H1 (cell line): ENCODE measurements at regions not wholly inside any gene's neighbourhood (a gene's known extent, or its start where the extent isn't known, plus 50 kb on each side); places are given as distances from the start of the nearest gene placed in this dataset.

ENCODE experiments used
- CTCF ChIA-PET: fragments of 300-600 bp; sonication (Branson Sonifier 250); formaldehyde crosslinking; loops from one replicate; lab custom pipeline; 2021; ENCODE audit not compliant: partially characterized antibody; lab: Charles Lee
- POLR2A ChIA-PET: fragments of 300-600 bp; sonication (Branson Sonifier 250); formaldehyde crosslinking; loops from one replicate; lab custom pipeline; 2021; ENCODE audit warnings: inconsistent platforms; ENCODE audit not compliant: partially characterized antibody; lab: Charles Lee
- DNase-seq, 2 experiments: peaks; one replicate each; pipeline versions ENCODE4 v3.0.0 to v3.0.0-alpha.2; 2010 to 2022; ENCODE audit warnings: low spot score in 2 of 2, low read depth in 1 of 2, mixed read lengths in 1 of 2
- FAIRE-seq: peaks from 2 replicates; lab custom pipeline; 2011; peaks lifted over from hg19 to GRCh38; lab: Jason Lieb, UNC
- H2AFZ ChIP-seq: 2 replicates; pipeline ENCODE4 v1.8.1; 2012; ENCODE audit warnings: low read length, inconsistent platforms
- H2AK5ac ChIP-seq: 2 replicates; pipeline ENCODE4 v1.6.1; 2013; ENCODE audit warnings: low read depth, low read length
- H2BK120ac ChIP-seq: replicated peaks from 2 replicates; pipeline ENCODE3; 2013; ENCODE audit warnings: low read depth, low read length, inconsistent platforms
- H2BK12ac ChIP-seq: 2 replicates; pipeline ENCODE4 v1.6.1; 2013; ENCODE audit warnings: low read depth, low read length
- H2BK15ac ChIP-seq: 2 replicates; pipeline ENCODE4 v1.6.1; 2013; ENCODE audit warnings: low read length
- H2BK20ac ChIP-seq: 2 replicates; pipeline ENCODE4 v1.6.1; 2013; ENCODE audit warnings: low read length
- H2BK5ac ChIP-seq: 2 replicates; pipeline ENCODE4 v1.6.1; 2013; ENCODE audit warnings: low read depth, low read length
- H3K14ac ChIP-seq: 2 replicates; pipeline ENCODE4 v1.6.1; 2013; ENCODE audit warnings: inconsistent platforms; ENCODE audit not compliant: insufficient read length
- H3K18ac ChIP-seq: 2 replicates; pipeline ENCODE4 v1.6.1; 2013; ENCODE audit warnings: low read length; ENCODE audit errors: extremely low read depth
- H3K23ac ChIP-seq: 2 replicates; pipeline ENCODE4 v1.6.1; 2013; ENCODE audit warnings: inconsistent platforms; ENCODE audit not compliant: insufficient read length
- H3K23me2 ChIP-seq: 2 replicates; pipeline ENCODE4 v1.6.1; 2013; ENCODE audit warnings: low read depth, low read length
- H3K27ac ChIP-seq: 2 replicates; pipeline ENCODE4 v1.6.1; 2011; ENCODE audit warnings: low read depth, low read length, inconsistent platforms
- H3K27me3 ChIP-seq, 4 experiments: replicated peaks in 1 of 4; 1 replicate in 1 of 4; 2 replicates in 3 of 4; pipeline versions ENCODE4 v1.6.1 to v1.8.1; 2011 to 2013; ENCODE audit warnings: low read length in 3 of 4, mild to moderate bottlenecking in 3 of 4, inconsistent platforms in 2 of 4, mixed read lengths in 2 of 4, moderate library complexity in 1 of 4; ENCODE audit not compliant: control insufficient read depth in 3 of 4, insufficient read depth in 3 of 4; ENCODE audit errors: extremely low read depth in 1 of 4
- H3K36me3 ChIP-seq, 4 experiments: 2 replicates each; pipeline versions ENCODE4 v1.6.1 to v1.8.1; 2011 to 2013; ENCODE audit warnings: mild to moderate bottlenecking in 4 of 4, low read length in 3 of 4, moderate library complexity in 2 of 4, control low read depth in 1 of 4, inconsistent platforms in 1 of 4; ENCODE audit not compliant: insufficient read depth in 4 of 4, control insufficient read depth in 2 of 4
- H3K4ac ChIP-seq: replicated peaks from 2 replicates; pipeline ENCODE3; 2013; ENCODE audit warnings: low read length, low read depth, mixed read lengths, inconsistent platforms; ENCODE audit not compliant: insufficient read length
- H3K4me1 ChIP-seq, 4 experiments: replicated peaks in 1 of 4; 1 replicate in 1 of 4; 2 replicates in 3 of 4; pipeline versions ENCODE4 v1.6.1 to v1.8.1; 2011 to 2013; ENCODE audit warnings: low read length in 3 of 4, inconsistent platforms in 2 of 4, mixed read lengths in 1 of 4; ENCODE audit not compliant: insufficient read depth in 4 of 4, control insufficient read depth in 3 of 4
- H3K4me2 ChIP-seq, 2 experiments: 2 replicates each; pipeline versions ENCODE4 v1.6.1 to v1.8.1; 2011 to 2013; ENCODE audit warnings: low read depth in 2 of 2, low read length in 2 of 2, control low read depth in 1 of 2, inconsistent platforms in 1 of 2, mild to moderate bottlenecking in 1 of 2; ENCODE audit not compliant: insufficient read depth in 1 of 2
- H3K4me3 ChIP-seq, 4 experiments: fragments of 200-600, 300-600 bp in 1 of 4; sonication (generic), shearing (Covaris generic), sonication (Bioruptor Twin) in 1 of 4; 2 replicates each; pipeline versions ENCODE4 v1.5.1 to v1.8.1; 2011 to 2016; ENCODE audit warnings: low read length in 4 of 4, low read depth in 3 of 4, control low read depth in 2 of 4, inconsistent platforms in 2 of 4, mild to moderate bottlenecking in 2 of 4, mixed read lengths in 1 of 4, moderate library complexity in 1 of 4; ENCODE audit not compliant: insufficient read depth in 2 of 4; ENCODE audit errors: extremely low read depth in 1 of 4
- H3K56ac ChIP-seq: replicated peaks from 2 replicates; pipeline ENCODE3; 2013; ENCODE audit warnings: low read depth, mild to moderate bottlenecking, mixed read lengths, low read length, inconsistent platforms; ENCODE audit not compliant: insufficient read length
- H3K79me1 ChIP-seq: 2 replicates; pipeline ENCODE4 v1.6.1; 2013; ENCODE audit warnings: low read depth, low read length, control low read depth
- H3K79me2 ChIP-seq, 2 experiments: 2 replicates each; pipeline versions ENCODE4 v1.6.1 to v1.8.1; 2012 to 2013; ENCODE audit warnings: low read length in 2 of 2, mild to moderate bottlenecking in 2 of 2, inconsistent platforms in 1 of 2; ENCODE audit not compliant: insufficient read depth in 2 of 2, control insufficient read depth in 1 of 2
- H3K9ac ChIP-seq, 4 experiments: replicated peaks in 1 of 4; 1 replicate in 1 of 4; 2 replicates in 3 of 4; pipeline versions ENCODE4 v1.6.1 to v1.8.1; 2011 to 2013; ENCODE audit warnings: low read depth in 3 of 4, low read length in 3 of 4, control low read depth in 2 of 4, mild to moderate bottlenecking in 2 of 4, moderate library complexity in 2 of 4, inconsistent platforms in 1 of 4; ENCODE audit errors: extremely low read depth in 1 of 4
- H3K9me3 ChIP-seq, 2 experiments: 2 replicates each; pipeline versions ENCODE4 v1.6.1 to v1.8.1; 2012 to 2013; ENCODE audit warnings: mild to moderate bottlenecking in 2 of 2, moderate library complexity in 2 of 2, control low read depth in 1 of 2, inconsistent platforms in 1 of 2, low read depth in 1 of 2, low read length in 1 of 2, mixed read lengths in 1 of 2; ENCODE audit not compliant: insufficient read depth in 2 of 2
- H4K20me1 ChIP-seq, 2 experiments: replicated peaks in 1 of 2; 2 replicates each; pipeline versions ENCODE3 to v1.8.1; 2011 to 2013; ENCODE audit warnings: inconsistent platforms in 2 of 2, low read length in 2 of 2, mild to moderate bottlenecking in 1 of 2; ENCODE audit not compliant: insufficient read depth in 2 of 2, control insufficient read depth in 1 of 2
- H4K5ac ChIP-seq: 2 replicates; pipeline ENCODE4 v1.6.1; 2013; ENCODE audit warnings: low read length, low read depth, mixed read lengths, inconsistent platforms; ENCODE audit not compliant: insufficient read length
- H4K8ac ChIP-seq: 2 replicates; pipeline ENCODE4 v1.8.0; 2013; ENCODE audit warnings: mild to moderate bottlenecking, moderate library complexity, low read length, inconsistent platforms; ENCODE audit not compliant: insufficient read depth; ENCODE audit errors: extremely low read depth
- H4K91ac ChIP-seq: replicated peaks from 2 replicates; pipeline ENCODE3; 2013; ENCODE audit warnings: low read length, mixed read lengths, inconsistent platforms; ENCODE audit not compliant: insufficient read length
- EP300 ChIP-seq, 2 experiments: IDR thresholded peaks; 1 replicate in 1 of 2; 2 replicates in 1 of 2; pipeline ENCODE4 v1.6.1; 2011 to 2012; ENCODE audit warnings: low read depth in 2 of 2, low read length in 2 of 2, mild to moderate bottlenecking in 2 of 2, borderline replicate concordance in 1 of 2, inconsistent platforms in 1 of 2, moderate library complexity in 1 of 2
- WGBS, 2 experiments: shearing (Covaris generic) in 1 of 2; methylation state at CpG; one replicate each; pipeline versions ENCODE4 v1.1.6 to v1.1.7; 2013 to 2015; ENCODE audit warnings: low lambda C conversion rate in 2 of 2, mixed read lengths in 2 of 2, inconsistent platforms in 1 of 2, low coverage in 1 of 2, missing lambda C conversion rate in 1 of 2; ENCODE audit not compliant: insufficient replicate concordance in 2 of 2, insufficient coverage in 1 of 2, insufficient read length in 1 of 2; ENCODE audit errors: extremely low coverage in 1 of 2, missing lambda C conversion rate in 1 of 2; 5-methylcytosine and 5-hydroxymethylcytosine counted together

DNA sequence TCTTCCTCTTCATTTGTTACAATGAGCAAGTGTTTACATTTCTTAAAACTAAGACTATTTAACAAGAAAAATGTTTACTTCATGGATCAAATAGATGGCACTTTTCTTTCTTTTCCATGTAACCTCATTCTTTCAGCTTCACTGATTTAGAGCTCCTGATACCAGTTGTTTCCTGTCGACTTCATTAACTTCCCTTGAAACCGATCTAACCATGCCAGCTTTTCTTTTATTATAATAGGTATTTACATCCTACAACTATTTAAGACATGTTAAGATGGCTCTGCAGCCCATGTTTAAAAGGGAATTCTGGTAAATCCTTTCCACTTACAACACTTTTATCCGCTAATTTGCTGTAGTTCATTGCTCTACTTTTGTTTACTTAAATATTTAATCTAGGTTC is 107.3 kb upstream of the DCN start:
- no peak overlapping the region for H2AFZ ChIP-seq
- CTCF ChIA-PET: interaction anchor here (0.9 kb wide), 1 partner anchor 336 kb away, joined by 3 read pairs; no protein-coding TSS in a partner anchor
- 91% methylated on average over 3 of the region's 3 CpGs; no CpG with 5 or more reads in 1 of the 2 experiments for WGBS, 2 experiments

More for the DNA sequence above, 107.3 kb upstream of the DCN start:
- FAIRE-seq: no peak
- Histone ChIP-seq H2BK15ac (no peak overlapping the region), H3K27me3 (no peaks in the 10 kb centered on the region)
- no peak for TF ChIP-seq EP300 (IDR thresholded peaks at IDR 0.05; ENCODE audit: borderline replicate concordance in 1 of 2, low read depth in 2 of 2, low read length in 2 of 2)
- TF ChIP-seq, all 59 proteins: peak for 0
- Histone ChIP-seq H3K4ac (no peak overlapping the region), H2AK5ac (no peak overlapping the region), H3K4me1 (no peaks in the 10 kb centered on the region), H3K27ac (no peak overlapping the region), H4K5ac (no peak overlapping the region), H3K23ac (no peak overlapping the region), H4K91ac (no peak overlapping the region), H3K23me2 (no peaks in the 10 kb centered on the region; the same call in 1 of the 2 replicates), H3K4me3 (no peak overlapping the region), H3K14ac (no peak overlapping the region), H4K8ac (no peak overlapping the region), H2BK12ac (no peak overlapping the region), H3K9ac (no peak overlapping the region), H2BK5ac (no peak overlapping the region), H3K56ac (no peak overlapping the region), H2BK120ac (no peak overlapping the region), H3K18ac (no peak overlapping the region), H3K9me3 (no peaks in the 10 kb centered on the region), H3K79me1 (no peaks in the 10 kb centered on the region), H2BK20ac (no peak overlapping the region), H3K79me2 (no peaks in the 10 kb centered on the region), H3K4me2 (no peak overlapping the region), H4K20me1 (no peaks in the 10 kb centered on the region), H3K36me3 (no peaks in the 10 kb centered on the region)
- POLR2A ChIA-PET: no interaction called here
- no peak for DNase-seq
